ENCODE measurements at regions not wholly inside any gene's neighbourhood (a gene's known extent, or its start where the extent isn't known, plus 50 kb on each side); places are given as distances from the start of the nearest gene placed in this dataset.
"Not testable (repeated sequence)": the region's sequence is repeated elsewhere in the genome, so short reads cannot be mapped to it uniquely, and the experiment has no call there.

DNA sequence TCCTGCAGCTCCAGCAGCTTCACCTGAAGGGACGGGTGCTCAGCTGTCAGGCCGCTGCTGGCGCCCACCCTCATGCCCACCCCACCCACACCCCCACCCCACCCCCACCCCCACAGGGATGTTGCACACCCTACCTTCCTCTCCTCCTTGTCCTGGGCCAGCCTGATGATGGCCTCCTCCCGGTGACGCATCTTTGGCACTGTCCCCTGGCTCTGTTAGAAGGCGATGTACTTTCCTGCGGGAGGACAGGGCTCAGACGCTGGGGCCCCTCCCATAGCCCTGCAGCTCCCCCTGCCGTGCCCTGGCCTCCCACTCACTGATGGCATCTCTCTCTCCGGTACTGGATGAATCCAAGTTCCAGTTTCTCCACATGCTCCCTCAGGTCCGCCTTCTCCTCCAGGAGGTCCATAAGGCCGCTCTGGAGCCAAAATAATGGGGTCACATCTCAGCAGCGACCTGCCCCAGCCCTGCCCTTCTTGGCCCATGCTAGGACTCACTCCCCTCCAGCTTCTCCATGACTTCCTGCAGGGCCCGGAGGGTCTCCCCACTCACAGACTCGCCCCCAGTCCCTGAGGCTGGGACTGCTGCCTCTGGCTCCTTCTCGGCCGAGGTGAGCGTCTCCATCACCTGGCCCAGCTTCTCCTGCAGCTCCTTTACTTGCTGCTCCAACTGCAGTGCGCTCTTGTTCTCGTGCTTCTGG, 55.2 kb downstream of the GOLGA8B start:
- not testable (repeated sequence) for DNase-seq

- not testable (repeated sequence) for DNase-seq
These were observed 55.8 kb downstream of the GOLGA8B start for GRCh38 chr15:34527641-34528040.

GRCh38 chr15:34523849-34524248, 59.6 kb downstream of the GOLGA8B start:
- not testable (repeated sequence) for DNase-seq

DNA sequence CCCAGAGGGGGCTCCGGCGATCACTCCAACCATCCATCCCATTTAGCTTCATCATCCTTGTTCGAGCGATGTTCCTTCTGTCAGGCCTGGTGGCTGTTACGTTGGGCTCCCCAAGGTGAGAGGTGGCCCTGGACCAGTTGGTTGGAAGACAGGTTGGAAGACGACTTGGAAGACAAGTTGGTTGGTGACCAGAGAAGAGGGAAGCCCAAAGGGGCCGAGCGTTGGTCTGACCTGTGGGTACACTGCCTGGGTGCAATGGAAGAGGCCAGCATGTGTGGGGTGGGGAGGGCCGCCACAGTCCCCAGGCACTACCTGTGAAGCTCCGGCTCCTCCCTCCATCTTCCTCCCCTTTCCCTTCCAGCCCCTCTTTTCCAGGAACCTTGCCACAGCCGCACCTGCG, 60.9 kb downstream of the GOLGA8B start:
- not testable (repeated sequence) for DNase-seq

DNA sequence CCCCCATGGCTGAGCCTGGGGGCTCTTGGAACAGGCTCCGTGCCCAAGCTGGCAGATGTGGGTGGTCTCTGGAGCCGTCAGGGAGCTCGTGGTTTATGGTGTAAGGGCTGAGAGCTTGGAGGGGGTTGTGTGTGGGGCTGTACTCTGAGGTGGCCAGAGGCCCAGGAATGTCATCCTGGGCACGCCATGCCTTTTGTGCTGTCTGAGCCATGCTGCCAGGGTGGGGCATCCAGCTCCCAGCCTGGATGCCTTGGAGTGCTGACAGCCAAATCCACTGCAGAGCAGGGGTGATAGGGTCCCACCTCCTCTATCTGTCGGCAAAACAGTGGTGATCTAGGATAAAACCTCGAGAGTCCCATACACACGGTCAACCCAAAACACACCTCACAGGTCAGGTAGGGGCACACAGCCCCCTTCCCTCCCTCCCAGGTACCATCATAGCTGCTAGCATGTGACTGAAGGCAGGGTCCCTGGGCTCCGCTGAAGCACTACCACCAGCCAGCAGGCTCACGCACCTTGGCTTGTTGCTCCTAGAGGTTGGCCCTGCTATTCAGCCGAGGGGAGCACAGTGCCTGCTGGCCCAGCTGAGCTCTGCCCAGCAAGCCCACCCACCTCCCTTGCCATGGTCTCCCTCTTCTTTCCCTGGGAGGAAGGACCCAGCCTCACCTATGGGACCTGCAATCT, 61.5 kb downstream of the GOLGA8B start:
- DNase-seq = not testable (repeated sequence)

DNA sequence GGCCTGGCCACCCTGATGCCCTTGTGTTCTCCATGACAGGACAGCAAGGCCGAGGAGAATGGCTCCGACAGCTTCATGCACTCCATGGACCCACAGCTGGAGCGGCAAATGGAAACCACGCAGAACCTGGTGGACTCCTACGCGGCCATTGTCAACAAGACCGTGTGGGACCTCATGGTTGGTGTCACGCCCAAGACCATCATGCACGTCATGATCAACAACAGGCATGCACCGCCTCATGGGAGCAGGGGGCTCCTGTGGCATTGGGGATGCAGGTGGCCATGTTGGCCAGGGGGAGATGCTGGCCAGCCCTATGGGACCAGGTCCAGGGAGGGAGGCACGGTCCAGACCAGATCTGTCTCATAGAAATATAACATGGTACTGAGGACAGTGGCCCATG, 62.9 kb downstream of the GOLGA8B start:
- DNase-seq = no peak

DNA sequence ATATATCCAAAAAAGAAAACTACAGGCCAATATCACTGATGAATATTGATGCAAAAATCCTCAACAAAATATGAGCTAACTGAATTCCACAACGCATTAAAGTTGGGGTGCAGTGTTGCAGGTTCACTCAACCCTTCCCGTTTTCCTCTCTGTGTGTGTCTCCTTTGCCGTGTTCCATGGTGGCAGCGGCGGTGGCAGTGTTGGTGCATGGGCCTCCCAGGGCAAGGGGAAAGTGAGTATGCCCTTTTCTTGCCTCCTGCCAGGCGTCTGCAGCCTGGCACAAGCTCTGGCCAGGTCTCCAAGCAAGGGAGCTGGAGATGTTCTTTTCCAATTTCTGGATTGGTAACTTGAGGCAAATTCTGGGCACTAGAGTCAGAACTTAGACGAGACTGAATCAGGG, 63.4 kb downstream of the GOLGA8B start:
- DNase-seq = not testable (repeated sequence)

GRCh38 chr15:34514251-34514670, 69.2 kb downstream of the GOLGA8B start:
- DNase-seq = peak; percentile 15

GRCh38 chr15:34512628-34513027, 70.8 kb downstream of the GOLGA8B start:
- no peak for DNase-seq

GRCh38 chr15:34501131-34501530, 63.5 kb upstream of the GOLGA8A start:
- no peak for DNase-seq

GRCh38 chr15:34496207-34496995, 58.8 kb upstream of the GOLGA8A start:
- no peak for DNase-seq

DNA sequence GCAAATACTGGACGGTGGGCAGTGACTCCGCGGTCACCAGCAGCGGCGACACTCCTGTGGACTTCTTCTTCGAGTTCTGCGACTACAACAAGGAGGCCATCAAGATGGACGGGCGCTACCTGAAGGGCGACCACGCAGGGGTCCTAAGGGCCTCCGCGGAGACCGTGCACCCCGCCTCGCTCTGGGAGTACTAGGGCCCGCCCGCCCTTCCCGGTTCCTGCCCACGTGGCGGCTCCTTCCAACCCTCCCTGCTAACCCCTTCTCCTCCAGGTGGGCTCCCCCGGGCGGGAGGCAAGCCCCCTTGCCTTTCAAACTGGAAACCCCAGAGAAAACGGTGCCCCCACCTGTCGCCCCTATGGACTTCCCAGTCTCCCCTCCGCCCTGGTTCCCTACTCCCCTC, 58.1 kb upstream of the GOLGA8A start:
- DNase-seq = not testable (repeated sequence)

DNA sequence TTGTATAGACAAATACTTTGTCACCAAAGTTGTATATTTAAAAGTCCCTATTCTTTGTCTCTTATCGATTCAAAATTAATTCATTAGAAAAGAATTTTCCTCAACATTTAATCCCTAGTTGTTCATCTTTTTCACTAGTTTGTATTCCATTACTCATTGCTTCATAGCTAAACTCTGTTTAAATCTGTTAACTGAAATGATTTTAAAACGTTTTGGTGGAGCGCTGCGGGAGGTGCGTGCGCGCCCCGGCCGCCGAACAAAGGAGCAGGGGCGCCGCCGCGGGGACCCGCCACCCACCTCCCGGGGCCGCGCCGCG, 56.4 kb upstream of the GOLGA8A start:
- no peak for DNase-seq

DNA sequence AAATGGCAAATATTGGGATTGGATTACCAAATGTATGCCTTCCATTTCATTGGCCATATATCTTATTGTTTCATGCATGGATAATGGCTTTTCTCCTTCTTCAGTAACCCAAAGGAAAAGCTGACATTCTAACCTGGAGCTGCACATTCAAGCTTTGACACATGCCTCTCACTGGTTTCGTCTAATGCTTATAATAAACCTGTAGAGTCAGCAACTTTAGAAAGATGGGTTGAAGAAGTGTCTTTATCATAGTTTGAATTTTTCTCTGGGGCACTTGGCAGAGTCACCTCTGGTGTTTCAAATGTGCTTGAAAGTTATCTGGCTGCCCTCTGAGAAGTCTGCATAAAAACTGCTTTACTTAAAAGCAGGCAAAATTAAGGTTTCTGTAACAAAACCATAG, 55.4 kb upstream of the GOLGA8A start:
- no peak for DNase-seq

- DNase-seq = not testable (repeated sequence)
These were observed 53.9 kb upstream of the GOLGA8A start for GRCh38 chr15:34491488-34491887.

- DNase-seq = no peak
These were observed 53.0 kb upstream of the GOLGA8A start for GRCh38 chr15:34490417-34491193.

GRCh38 chr15:34488973-34489959, 51.7 kb upstream of the GOLGA8A start:
- DNase-seq = not testable (repeated sequence)
